ENCODE measurements at regions not wholly inside any gene's neighbourhood (a gene's known extent, or its start where the extent isn't known, plus 50 kb on each side); places are given as distances from the start of the nearest gene placed in this dataset.

GRCh38 chr18:77906103-77906892 is 656.6 kb downstream of the GALR1 start:
- TF ChIP-seq NFRKB (IDR thresholded peaks at IDR 0.05) (no peak), ZNF384 (IDR thresholded peaks at IDR 0.05) (no peak), FOXA1 (IDR thresholded peaks at IDR 0.05) (no peak), LEF1 (IDR thresholded peaks at IDR 0.05; ENCODE audit: borderline replicate concordance) (no peak), BHLHE40 (IDR thresholded peaks at IDR 0.05; ENCODE audit: borderline replicate concordance) (no peak), FOXK2 (IDR thresholded peaks at IDR 0.05) (no peak), ELF4 (IDR thresholded peaks at IDR 0.05) (no peak), ARNT (IDR thresholded peaks at IDR 0.05) (no peak)
- TF ChIP-seq, protein P1, sequence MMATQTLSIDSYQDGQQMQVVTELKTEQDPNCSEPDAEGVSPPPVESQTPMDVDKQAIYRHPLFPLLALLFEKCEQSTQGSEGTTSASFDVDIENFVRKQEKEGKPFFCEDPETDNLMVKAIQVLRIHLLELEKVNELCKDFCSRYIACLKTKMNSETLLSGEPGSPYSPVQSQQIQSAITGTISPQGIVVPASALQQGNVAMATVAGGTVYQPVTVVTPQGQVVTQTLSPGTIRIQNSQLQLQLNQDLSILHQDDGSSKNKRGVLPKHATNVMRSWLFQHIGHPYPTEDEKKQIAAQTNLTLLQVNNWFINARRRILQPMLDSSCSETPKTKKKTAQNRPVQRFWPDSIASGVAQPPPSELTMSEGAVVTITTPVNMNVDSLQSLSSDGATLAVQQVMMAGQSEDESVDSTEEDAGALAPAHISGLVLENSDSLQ (IDR thresholded peaks at IDR 0.05) = no peak
- DNase-seq (ENCODE audit: extremely low spot score) = no peak
- ChIA-PET POLR2A (no interaction called here), CTCF (no interaction called here)

DNA sequence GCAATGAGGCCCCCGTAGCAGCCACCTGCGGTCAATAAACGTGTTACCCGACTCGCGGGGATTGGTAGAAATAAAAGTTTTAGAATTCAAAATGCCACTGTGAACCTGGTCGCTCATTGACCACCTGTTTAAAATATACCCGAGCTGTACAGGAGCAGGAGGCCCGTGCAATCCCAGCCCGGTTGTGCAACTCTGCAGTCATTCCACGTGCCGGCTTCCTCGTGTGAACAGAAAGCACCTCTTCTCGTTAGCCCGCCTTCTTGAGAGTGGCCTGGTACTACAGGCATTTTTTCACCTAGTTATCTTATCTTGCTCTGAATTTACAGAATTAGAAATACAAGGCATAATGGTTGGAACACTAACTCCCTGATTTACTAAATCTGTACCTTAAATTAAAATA is 660.7 kb downstream of the GALR1 start:
- TF ChIP-seq BHLHE40 (IDR thresholded peaks at IDR 0.05; ENCODE audit: borderline replicate concordance) (no peak), ELF4 (IDR thresholded peaks at IDR 0.05) (no peak), HDGF (IDR thresholded peaks at IDR 0.05; ENCODE audit: borderline replicate concordance) (no peak), FOXA1 (IDR thresholded peaks at IDR 0.05) (no peak), SUZ12 (IDR thresholded peaks at IDR 0.05) (no peak), SP1 (IDR thresholded peaks at IDR 0.05) (no peak)
- TF ChIP-seq, protein P1 (IDR thresholded peaks at IDR 0.05) = no peak
- no peak for DNase-seq (ENCODE audit: extremely low spot score)
- ChIA-PET CTCF (no interaction called here), POLR2A (no interaction called here)

DNA sequence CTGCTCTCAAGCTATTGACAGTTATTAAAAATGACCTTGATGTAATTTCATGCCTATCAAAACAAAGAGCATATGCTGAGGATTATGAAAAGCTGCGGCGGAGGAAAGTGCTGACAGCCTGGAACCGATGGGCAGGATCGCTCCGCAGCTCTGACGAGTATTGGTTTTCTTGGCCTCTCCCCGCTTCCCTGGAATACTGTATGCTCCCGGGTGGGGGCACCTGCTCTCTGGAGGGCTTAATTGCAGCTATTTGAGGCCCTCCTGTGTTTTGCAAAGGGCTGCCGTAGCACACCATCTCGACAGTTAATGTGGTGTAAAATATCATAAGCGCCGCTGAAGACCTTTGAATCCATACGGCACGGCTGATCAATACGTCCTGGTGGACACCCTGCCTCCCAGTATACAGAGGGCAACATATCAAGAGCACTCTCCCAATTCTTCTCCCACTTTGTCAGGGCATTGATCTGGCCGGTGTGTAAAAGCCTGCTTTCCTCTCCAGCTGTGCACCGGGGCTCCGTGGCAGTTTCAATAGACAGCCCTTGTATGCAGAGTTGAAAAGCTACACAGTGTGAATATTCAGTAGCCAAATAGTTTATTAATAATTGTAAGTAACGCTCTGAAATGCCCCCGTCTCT is 662.4 kb downstream of the GALR1 start:
- ChIA-PET POLR2A (no interaction called here), CTCF (no interaction called here)
- DNase-seq (ENCODE audit: extremely low spot score) = no peak
- no peak for TF ChIP-seq ELF4 (IDR thresholded peaks at IDR 0.05)
- no peak for TF ChIP-seq SP1 (IDR thresholded peaks at IDR 0.05)
- no peak for TF ChIP-seq FOXA1 (IDR thresholded peaks at IDR 0.05)

- POLR2A ChIA-PET = no interaction called here
- CTCF ChIA-PET = no interaction called here
- TF ChIP-seq SUZ12 (IDR thresholded peaks at IDR 0.05) = no peak
- TF ChIP-seq, protein P1 (IDR thresholded peaks at IDR 0.05) = no peak
- no peak for TF ChIP-seq ELF4 (IDR thresholded peaks at IDR 0.05)
- no peak for TF ChIP-seq BHLHE40 (IDR thresholded peaks at IDR 0.05; ENCODE audit: borderline replicate concordance)
- no peak for TF ChIP-seq FOXM1 (IDR thresholded peaks at IDR 0.05; ENCODE audit: borderline replicate concordance)
- TF ChIP-seq CTBP1 (IDR thresholded peaks at IDR 0.05; ENCODE audit: borderline replicate concordance) = no peak
- no peak for TF ChIP-seq NFRKB (IDR thresholded peaks at IDR 0.05)
- TF ChIP-seq FOXK2 (IDR thresholded peaks at IDR 0.05) = no peak
- no peak for TF ChIP-seq TARDBP (IDR thresholded peaks at IDR 0.05)
- no peak for TF ChIP-seq SP1 (IDR thresholded peaks at IDR 0.05)
- TF ChIP-seq L3MBTL2 (conservative IDR thresholded peaks at IDR 0.05) = no peak
- TF ChIP-seq ZNF384 (IDR thresholded peaks at IDR 0.05) = no peak
- no peak for TF ChIP-seq FOXA1 (IDR thresholded peaks at IDR 0.05)
- no peak for TF ChIP-seq ARNT (IDR thresholded peaks at IDR 0.05)
- TF ChIP-seq LEF1 (IDR thresholded peaks at IDR 0.05; ENCODE audit: borderline replicate concordance) = no peak
- no peak for TF ChIP-seq HDGF (IDR thresholded peaks at IDR 0.05; ENCODE audit: borderline replicate concordance)
- no peak for DNase-seq (ENCODE audit: extremely low spot score)
Observed at GRCh38 chr18:77918730-77919129, 669.1 kb downstream of the GALR1 start.

DNA sequence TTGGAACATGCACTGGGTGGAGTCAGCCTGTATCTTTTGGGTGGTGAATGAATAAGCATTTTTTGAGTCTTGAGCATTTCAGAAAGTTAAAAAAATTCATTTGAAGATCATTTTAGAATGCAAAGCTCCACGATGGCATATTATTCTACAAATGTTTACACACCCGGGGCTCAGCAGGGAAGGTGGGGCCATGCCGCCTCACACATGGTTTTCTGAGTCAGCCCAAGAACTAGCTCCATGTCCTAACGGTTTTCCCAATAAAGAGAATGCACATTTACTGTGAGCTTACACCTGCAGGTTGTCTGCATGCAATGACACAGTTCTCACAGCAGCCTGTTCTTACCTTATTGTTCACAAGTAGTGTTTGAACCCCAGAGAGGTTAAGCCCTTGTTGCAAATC is 670.3 kb downstream of the GALR1 start:
- ChIA-PET CTCF (no interaction called here), POLR2A (no interaction called here)
- no peak for DNase-seq (ENCODE audit: extremely low spot score)
- TF ChIP-seq FOXA1 (IDR thresholded peaks at IDR 0.05) = no peak
- no peak for TF ChIP-seq ELF4 (IDR thresholded peaks at IDR 0.05)
- TF ChIP-seq L3MBTL2 (conservative IDR thresholded peaks at IDR 0.05) = no peak
- TF ChIP-seq NFRKB (IDR thresholded peaks at IDR 0.05) = no peak
- TF ChIP-seq LEF1 (IDR thresholded peaks at IDR 0.05; ENCODE audit: borderline replicate concordance) = no peak
- no peak for TF ChIP-seq HDGF (IDR thresholded peaks at IDR 0.05; ENCODE audit: borderline replicate concordance)
- TF ChIP-seq SUZ12 (IDR thresholded peaks at IDR 0.05) = no peak
- no peak for TF ChIP-seq SP1 (IDR thresholded peaks at IDR 0.05)
- TF ChIP-seq BHLHE40 (IDR thresholded peaks at IDR 0.05; ENCODE audit: borderline replicate concordance) = no peak
- no peak for TF ChIP-seq TARDBP (IDR thresholded peaks at IDR 0.05)
- no peak for TF ChIP-seq ARNT (IDR thresholded peaks at IDR 0.05)
- no peak for TF ChIP-seq ZNF384 (IDR thresholded peaks at IDR 0.05)
- no peak for TF ChIP-seq FOXM1 (IDR thresholded peaks at IDR 0.05; ENCODE audit: borderline replicate concordance)
- TF ChIP-seq, protein P1 (IDR thresholded peaks at IDR 0.05) = no peak
- no peak for TF ChIP-seq CTBP1 (IDR thresholded peaks at IDR 0.05; ENCODE audit: borderline replicate concordance)
- no peak for TF ChIP-seq FOXK2 (IDR thresholded peaks at IDR 0.05)

DNA sequence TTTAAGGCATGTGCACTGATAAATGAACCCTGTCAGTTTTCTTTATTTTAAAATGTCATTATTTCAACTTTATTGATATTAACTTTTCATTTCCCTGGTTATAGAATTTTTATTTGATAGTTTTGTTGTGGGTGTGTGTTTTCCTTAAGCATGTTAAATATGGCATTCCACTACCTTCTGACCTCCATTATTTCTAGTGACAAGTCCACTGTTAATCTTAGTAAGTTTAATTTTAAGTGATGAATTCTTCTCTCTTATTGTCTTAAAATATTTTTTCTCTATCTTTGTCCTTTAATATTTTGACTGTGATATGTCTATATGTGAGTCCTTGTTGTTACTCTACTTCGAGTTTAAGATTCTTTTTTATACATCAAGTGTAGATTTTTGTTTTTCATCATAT is 685.7 kb downstream of the GALR1 start:
- ChIA-PET CTCF (no interaction called here), POLR2A (no interaction called here)
- no peak for DNase-seq (ENCODE audit: extremely low spot score)
- TF ChIP-seq, protein P1 (IDR thresholded peaks at IDR 0.05) = no peak
- TF ChIP-seq TARDBP (IDR thresholded peaks at IDR 0.05) (no peak), L3MBTL2 (conservative IDR thresholded peaks at IDR 0.05) (no peak), FOXA1 (IDR thresholded peaks at IDR 0.05) (no peak), ARNT (IDR thresholded peaks at IDR 0.05) (no peak)
